ENCODE measurements at regions not wholly inside any gene's neighbourhood (a gene's known extent, or its start where the extent isn't known, plus 50 kb on each side); places are given as distances from the start of the nearest gene placed in this dataset.

GRCh38 chr13:104595511-104595910, 1529.3 kb upstream of the SLC10A2 start:
- TF ChIP-seq, protein P1, sequence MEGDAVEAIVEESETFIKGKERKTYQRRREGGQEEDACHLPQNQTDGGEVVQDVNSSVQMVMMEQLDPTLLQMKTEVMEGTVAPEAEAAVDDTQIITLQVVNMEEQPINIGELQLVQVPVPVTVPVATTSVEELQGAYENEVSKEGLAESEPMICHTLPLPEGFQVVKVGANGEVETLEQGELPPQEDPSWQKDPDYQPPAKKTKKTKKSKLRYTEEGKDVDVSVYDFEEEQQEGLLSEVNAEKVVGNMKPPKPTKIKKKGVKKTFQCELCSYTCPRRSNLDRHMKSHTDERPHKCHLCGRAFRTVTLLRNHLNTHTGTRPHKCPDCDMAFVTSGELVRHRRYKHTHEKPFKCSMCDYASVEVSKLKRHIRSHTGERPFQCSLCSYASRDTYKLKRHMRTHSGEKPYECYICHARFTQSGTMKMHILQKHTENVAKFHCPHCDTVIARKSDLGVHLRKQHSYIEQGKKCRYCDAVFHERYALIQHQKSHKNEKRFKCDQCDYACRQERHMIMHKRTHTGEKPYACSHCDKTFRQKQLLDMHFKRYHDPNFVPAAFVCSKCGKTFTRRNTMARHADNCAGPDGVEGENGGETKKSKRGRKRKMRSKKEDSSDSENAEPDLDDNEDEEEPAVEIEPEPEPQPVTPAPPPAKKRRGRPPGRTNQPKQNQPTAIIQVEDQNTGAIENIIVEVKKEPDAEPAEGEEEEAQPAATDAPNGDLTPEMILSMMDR (IDR thresholded peaks at IDR 0.05; ENCODE audit: control extremely low read depth in 1 of 3, insufficient read depth in 1 of 3, low read depth in 1 of 3, low read length in 3 of 3) = no peak
- TF ChIP-seq POLR2AphosphoS5 (IDR thresholded peaks at IDR 0.05; ENCODE audit: low read depth, low read length) = no peak
